Keratinocyte (primary cell): ENCODE measurements at regions not wholly inside any gene's neighbourhood (a gene's known extent, or its start where the extent isn't known, plus 50 kb on each side); places are given as distances from the start of the nearest gene placed in this dataset.

ENCODE experiments used
- EZH2 ChIP-seq: IDR thresholded peaks from one replicate; pipeline ENCODE4 v1.6.1; 2012; ENCODE audit warnings: inconsistent platforms, mild to moderate bottlenecking, low read length, moderate library complexity
- TF ChIP-seq, protein P1 (sequence below), 3 experiments: IDR thresholded peaks in 1 of 3; conservative IDR thresholded peaks in 1 of 3; optimal IDR thresholded peaks in 1 of 3; 2 replicates in 2 of 3; 3 replicates in 1 of 3; pipeline versions ENCODE3 to v1.5.1; 2011; ENCODE audit warnings: low read length in 3 of 3, mild to moderate bottlenecking in 3 of 3, moderate library complexity in 2 of 3, control low read depth in 1 of 3, inconsistent platforms in 1 of 3; ENCODE audit not compliant: insufficient read depth in 2 of 3; ENCODE audit errors: extremely low read depth in 1 of 3

DNA sequence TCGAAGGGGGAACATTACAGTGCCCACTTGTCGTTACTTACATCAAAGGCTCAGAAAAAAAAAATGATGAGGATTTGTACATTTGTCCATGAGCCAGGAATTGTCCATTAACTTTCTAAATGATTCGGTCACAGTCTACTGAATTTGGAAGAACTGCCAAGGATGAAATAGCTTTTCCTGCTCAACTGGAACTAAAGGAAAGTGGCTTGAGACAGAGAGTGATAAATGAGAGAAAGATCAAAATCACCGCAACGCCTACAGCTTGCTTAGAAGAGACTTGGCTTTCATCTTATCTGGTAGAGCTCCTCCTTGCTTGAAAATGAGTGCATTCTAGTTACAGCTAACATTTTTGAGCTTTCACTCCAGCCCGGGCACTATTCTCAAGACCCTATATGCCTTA lies 55.5 kb upstream of the ADGRG2 start:
- TF ChIP-seq, protein P1, sequence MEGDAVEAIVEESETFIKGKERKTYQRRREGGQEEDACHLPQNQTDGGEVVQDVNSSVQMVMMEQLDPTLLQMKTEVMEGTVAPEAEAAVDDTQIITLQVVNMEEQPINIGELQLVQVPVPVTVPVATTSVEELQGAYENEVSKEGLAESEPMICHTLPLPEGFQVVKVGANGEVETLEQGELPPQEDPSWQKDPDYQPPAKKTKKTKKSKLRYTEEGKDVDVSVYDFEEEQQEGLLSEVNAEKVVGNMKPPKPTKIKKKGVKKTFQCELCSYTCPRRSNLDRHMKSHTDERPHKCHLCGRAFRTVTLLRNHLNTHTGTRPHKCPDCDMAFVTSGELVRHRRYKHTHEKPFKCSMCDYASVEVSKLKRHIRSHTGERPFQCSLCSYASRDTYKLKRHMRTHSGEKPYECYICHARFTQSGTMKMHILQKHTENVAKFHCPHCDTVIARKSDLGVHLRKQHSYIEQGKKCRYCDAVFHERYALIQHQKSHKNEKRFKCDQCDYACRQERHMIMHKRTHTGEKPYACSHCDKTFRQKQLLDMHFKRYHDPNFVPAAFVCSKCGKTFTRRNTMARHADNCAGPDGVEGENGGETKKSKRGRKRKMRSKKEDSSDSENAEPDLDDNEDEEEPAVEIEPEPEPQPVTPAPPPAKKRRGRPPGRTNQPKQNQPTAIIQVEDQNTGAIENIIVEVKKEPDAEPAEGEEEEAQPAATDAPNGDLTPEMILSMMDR (optimal IDR thresholded peaks at IDR 0.05 in 1 of 3, IDR thresholded peaks at IDR 0.05 in 1 of 3, conservative IDR thresholded peaks at IDR 0.05 in 1 of 3; ENCODE audit: extremely low read depth in 1 of 3, insufficient read depth in 2 of 3, low read length in 3 of 3): no peak
- no peak for TF ChIP-seq EZH2
